ENCODE measurements at regions not wholly inside any gene's neighbourhood (a gene's known extent, or its start where the extent isn't known, plus 50 kb on each side); places are given as distances from the start of the nearest gene placed in this dataset.

- TF ChIP-seq TAF1 (IDR thresholded peaks at IDR 0.05; ENCODE audit: borderline replicate concordance, low read depth, low read length), result no peak
- no peak for TF ChIP-seq POLR2A (IDR thresholded peaks at IDR 0.05; ENCODE audit: low read depth, low read length)
- TF ChIP-seq POLR2AphosphoS5 (IDR thresholded peaks at IDR 0.05; ENCODE audit: low read depth, low read length), result no peak
- no peak for DNase-seq (ENCODE audit: insufficient read length)
- no peak for FAIRE-seq
Observed at GRCh38 chr3:87425056-87425455, 148.7 kb upstream of the POU1F1 start.

GRCh38 chr3:87423336-87423735 lies 147.0 kb upstream of the POU1F1 start:
- no peak for FAIRE-seq
- TF ChIP-seq POLR2A (IDR thresholded peaks at IDR 0.05; ENCODE audit: low read depth, low read length) (no peak), TAF1 (IDR thresholded peaks at IDR 0.05; ENCODE audit: borderline replicate concordance, low read depth, low read length) (no peak), POLR2AphosphoS5 (IDR thresholded peaks at IDR 0.05; ENCODE audit: low read depth, low read length) (no peak)

GRCh38 chr3:87422333-87422732 lies 145.9 kb upstream of the POU1F1 start:
- FAIRE-seq, result no peak
- no peak for DNase-seq (ENCODE audit: insufficient read length)
- TF ChIP-seq TAF1 (IDR thresholded peaks at IDR 0.05; ENCODE audit: borderline replicate concordance, low read depth, low read length) (no peak), POLR2A (IDR thresholded peaks at IDR 0.05; ENCODE audit: low read depth, low read length) (no peak), POLR2AphosphoS5 (IDR thresholded peaks at IDR 0.05; ENCODE audit: low read depth, low read length) (no peak)

More at GRCh38 chr3:87423336-87423735, 147.0 kb upstream of the POU1F1 start:
- DNase-seq (ENCODE audit: insufficient read length), result no peak

GRCh38 chr3:87420171-87420570 lies 143.8 kb upstream of the POU1F1 start:
- DNase-seq (ENCODE audit: insufficient read length) (no peak), FAIRE-seq (no peak)
- TF ChIP-seq TAF1 (IDR thresholded peaks at IDR 0.05; ENCODE audit: borderline replicate concordance, low read depth, low read length), result no peak
- TF ChIP-seq POLR2AphosphoS5 (IDR thresholded peaks at IDR 0.05; ENCODE audit: low read depth, low read length), result no peak
- no peak for TF ChIP-seq POLR2A (IDR thresholded peaks at IDR 0.05; ENCODE audit: low read depth, low read length)

GRCh38 chr3:87414271-87414670 lies 137.9 kb upstream of the POU1F1 start:
- FAIRE-seq (no peak), DNase-seq (ENCODE audit: insufficient read length) (no peak)
- no peak for TF ChIP-seq TAF1 (IDR thresholded peaks at IDR 0.05; ENCODE audit: borderline replicate concordance, low read depth, low read length)
- no peak for TF ChIP-seq POLR2A (IDR thresholded peaks at IDR 0.05; ENCODE audit: low read depth, low read length)
- TF ChIP-seq POLR2AphosphoS5 (IDR thresholded peaks at IDR 0.05; ENCODE audit: low read depth, low read length), result no peak

- DNase-seq (ENCODE audit: insufficient read length) (no peak), FAIRE-seq (no peak)
- TF ChIP-seq POLR2AphosphoS5 (IDR thresholded peaks at IDR 0.05; ENCODE audit: low read depth, low read length) (no peak), TAF1 (IDR thresholded peaks at IDR 0.05; ENCODE audit: borderline replicate concordance, low read depth, low read length) (no peak), POLR2A (IDR thresholded peaks at IDR 0.05; ENCODE audit: low read depth, low read length) (no peak)
Observed at GRCh38 chr3:87413814-87414213, 137.4 kb upstream of the POU1F1 start.

GRCh38 chr3:87410110-87410509 lies 133.7 kb upstream of the POU1F1 start:
- DNase-seq (ENCODE audit: insufficient read length), result no peak
- TF ChIP-seq POLR2AphosphoS5 (IDR thresholded peaks at IDR 0.05; ENCODE audit: low read depth, low read length), result no peak
- no peak for TF ChIP-seq TAF1 (IDR thresholded peaks at IDR 0.05; ENCODE audit: borderline replicate concordance, low read depth, low read length)
- no peak for TF ChIP-seq POLR2A (IDR thresholded peaks at IDR 0.05; ENCODE audit: low read depth, low read length)
- FAIRE-seq, result no peak

GRCh38 chr3:87398168-87398801 lies 121.9 kb upstream of the POU1F1 start:
- TF ChIP-seq TAF1 (IDR thresholded peaks at IDR 0.05; ENCODE audit: borderline replicate concordance, low read depth, low read length) (no peak), POLR2AphosphoS5 (IDR thresholded peaks at IDR 0.05; ENCODE audit: low read depth, low read length) (no peak), POLR2A (IDR thresholded peaks at IDR 0.05; ENCODE audit: low read depth, low read length) (no peak)
- FAIRE-seq, result no peak
- DNase-seq (ENCODE audit: insufficient read length), result no peak

- no peak for TF ChIP-seq POLR2A (IDR thresholded peaks at IDR 0.05; ENCODE audit: low read depth, low read length)
- no peak for TF ChIP-seq POLR2AphosphoS5 (IDR thresholded peaks at IDR 0.05; ENCODE audit: low read depth, low read length)
- TF ChIP-seq TAF1 (IDR thresholded peaks at IDR 0.05; ENCODE audit: borderline replicate concordance, low read depth, low read length), result no peak
- DNase-seq (ENCODE audit: insufficient read length) (no peak), FAIRE-seq (no peak)
Observed at GRCh38 chr3:87397211-87397610, 120.8 kb upstream of the POU1F1 start.

- FAIRE-seq, result no peak
- TF ChIP-seq TAF1 (IDR thresholded peaks at IDR 0.05; ENCODE audit: borderline replicate concordance, low read depth, low read length), result no peak
- no peak for TF ChIP-seq POLR2AphosphoS5 (IDR thresholded peaks at IDR 0.05; ENCODE audit: low read depth, low read length)
- no peak for DNase-seq (ENCODE audit: insufficient read length)
Observed at GRCh38 chr3:87390821-87391220, 114.4 kb upstream of the POU1F1 start.

GRCh38 chr3:87390353-87390752 lies 114.0 kb upstream of the POU1F1 start:
- DNase-seq (ENCODE audit: insufficient read length) (no peak), FAIRE-seq (no peak)
- TF ChIP-seq POLR2A (IDR thresholded peaks at IDR 0.05; ENCODE audit: low read depth, low read length) (no peak), POLR2AphosphoS5 (IDR thresholded peaks at IDR 0.05; ENCODE audit: low read depth, low read length) (no peak), TAF1 (IDR thresholded peaks at IDR 0.05; ENCODE audit: borderline replicate concordance, low read depth, low read length) (no peak)

- FAIRE-seq, result no peak
- no peak for TF ChIP-seq POLR2A (IDR thresholded peaks at IDR 0.05; ENCODE audit: low read depth, low read length)
- no peak for TF ChIP-seq TAF1 (IDR thresholded peaks at IDR 0.05; ENCODE audit: borderline replicate concordance, low read depth, low read length)
- no peak for DNase-seq (ENCODE audit: insufficient read length)
Observed at GRCh38 chr3:87375231-87375682, 98.9 kb upstream of the POU1F1 start.
